ENCODE measurements at regions not wholly inside any gene's neighbourhood (a gene's known extent, or its start where the extent isn't known, plus 50 kb on each side); places are given as distances from the start of the nearest gene placed in this dataset.
"Not testable (repeated sequence)": the region's sequence is repeated elsewhere in the genome, so short reads cannot be mapped to it uniquely, and the experiment has no call there.

DNA sequence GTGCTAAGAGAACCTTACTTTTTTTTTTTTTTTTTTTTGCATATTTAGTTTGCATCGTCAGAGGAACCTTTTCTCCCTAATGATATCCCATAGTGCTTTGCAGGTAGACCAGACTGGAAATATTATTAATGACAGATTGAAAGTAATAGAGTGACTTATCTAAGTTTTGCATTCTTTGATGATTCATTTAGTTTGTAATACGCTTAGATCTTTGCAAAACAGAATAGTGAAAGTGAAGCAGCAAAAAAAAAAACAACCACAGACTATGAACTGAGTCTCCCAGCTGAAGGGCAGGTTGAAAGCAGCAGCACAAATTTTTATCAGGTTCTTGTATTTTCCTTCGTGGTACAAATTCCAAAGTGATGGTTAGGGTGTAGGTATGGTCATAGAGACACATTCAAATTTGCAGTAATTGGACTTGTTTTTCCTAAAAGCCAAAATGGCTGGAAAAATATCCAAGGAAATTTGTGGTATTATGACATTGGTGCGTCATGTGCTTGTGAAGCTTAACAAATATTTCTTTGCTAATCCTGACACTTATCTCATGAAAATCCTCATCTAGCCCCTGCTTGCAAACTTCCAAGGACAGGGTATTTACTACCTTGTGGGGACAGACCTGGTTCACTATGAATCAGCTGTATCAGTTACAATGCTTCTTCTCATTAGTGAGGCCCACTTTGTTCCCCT lies 81.8 kb upstream of the CREB5 start:
- DNase-seq, result peak; percentile 11

DNA sequence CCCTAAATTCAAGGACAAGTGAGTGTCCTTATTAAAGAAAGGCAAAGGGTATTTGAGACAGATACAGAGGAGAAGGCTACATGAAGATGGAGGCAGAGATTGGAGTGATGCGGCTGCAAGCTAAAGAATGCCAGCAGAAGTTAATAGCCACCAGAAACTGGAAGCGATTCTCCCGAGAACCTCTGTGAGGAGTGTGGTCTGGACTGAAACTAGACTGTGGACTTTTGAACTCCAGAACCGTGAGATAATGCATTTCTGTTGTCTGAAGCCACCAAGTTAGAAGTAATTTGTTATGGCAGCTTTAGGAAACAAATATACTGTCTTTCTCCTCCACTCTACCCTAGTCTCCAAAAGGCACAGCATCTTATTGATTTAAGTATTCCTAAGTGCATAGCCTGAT lies 80.3 kb upstream of the CREB5 start:
- no peak for DNase-seq

DNA sequence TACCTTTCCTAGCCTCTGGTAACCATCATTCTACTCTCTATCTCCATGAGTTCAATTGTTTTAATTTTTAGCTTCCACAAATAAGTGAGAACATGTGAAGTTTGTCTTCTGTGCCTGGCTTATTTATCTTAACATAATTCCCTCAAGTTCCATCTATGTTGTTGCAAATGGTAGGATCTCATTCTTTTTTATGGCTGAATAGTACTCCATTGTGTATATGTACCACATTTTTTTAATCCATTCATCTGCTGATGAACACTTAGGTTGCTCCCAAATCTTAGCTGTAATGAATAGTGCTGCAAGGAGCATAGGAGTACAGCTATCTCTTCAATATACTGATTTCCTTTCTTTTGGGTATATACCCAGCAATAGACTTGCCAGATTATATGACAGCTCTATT lies 78.8 kb upstream of the CREB5 start:
- not testable (repeated sequence) for DNase-seq

GRCh38 chr7:28336806-28337205 lies 75.5 kb upstream of the CREB5 start:
- no peak for DNase-seq

DNA sequence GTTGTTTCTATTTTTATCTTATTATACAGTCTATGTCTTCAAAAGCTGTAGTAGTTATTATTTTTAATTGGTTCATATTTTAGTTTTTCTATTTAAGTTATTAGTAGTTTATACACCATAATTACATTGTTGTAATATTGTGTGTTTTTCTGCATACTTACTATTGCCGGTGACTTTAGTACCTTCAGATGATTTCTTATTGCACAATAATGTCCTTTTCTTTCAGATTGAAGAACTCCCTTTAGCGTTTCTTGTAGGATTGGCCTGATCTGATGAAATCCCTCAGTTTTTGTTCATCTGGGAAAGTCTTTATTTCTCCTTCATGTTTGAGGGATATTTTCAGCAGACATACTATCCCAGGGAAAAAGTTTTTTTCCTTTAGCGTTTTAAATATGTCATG lies 74.3 kb upstream of the CREB5 start:
- DNase-seq, result no peak

DNA sequence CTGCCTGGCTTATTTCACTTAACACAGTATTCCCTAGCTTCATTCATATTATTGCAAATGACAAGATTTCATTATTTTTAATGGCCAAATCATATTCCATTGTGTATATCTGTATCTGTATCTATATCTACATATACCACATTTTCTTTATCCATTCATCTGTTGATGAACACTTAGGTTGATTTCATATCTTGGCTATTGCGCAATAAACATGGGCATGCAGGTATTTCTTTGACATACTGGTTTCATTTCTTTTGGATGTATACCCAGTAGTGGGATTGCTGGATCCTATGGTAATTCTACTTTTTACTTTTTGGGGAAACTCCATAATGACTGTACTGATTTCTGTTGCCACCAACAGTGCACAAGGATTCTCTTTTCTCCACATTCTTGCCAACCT lies 68.9 kb upstream of the CREB5 start:
- no peak for DNase-seq

DNA sequence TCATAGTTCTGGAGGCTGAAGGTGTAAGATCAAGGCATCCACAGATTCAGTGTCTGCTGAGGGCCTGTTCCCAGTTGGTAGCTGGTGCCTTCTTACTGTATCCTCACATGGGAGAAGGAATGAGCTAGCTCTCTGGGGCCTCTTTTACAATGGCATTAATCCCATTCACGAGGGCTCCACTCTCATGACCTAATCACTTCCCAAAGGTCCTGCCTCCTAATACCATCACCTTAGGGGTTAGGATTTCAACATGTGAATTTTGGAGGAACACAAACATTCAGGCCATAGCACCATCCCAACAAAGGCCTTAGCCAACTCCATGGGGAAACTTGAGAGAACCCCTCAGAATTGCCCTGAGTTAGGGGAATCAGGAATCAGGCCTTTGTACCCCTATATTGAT lies 66.1 kb upstream of the CREB5 start:
- DNase-seq, result no peak

DNA sequence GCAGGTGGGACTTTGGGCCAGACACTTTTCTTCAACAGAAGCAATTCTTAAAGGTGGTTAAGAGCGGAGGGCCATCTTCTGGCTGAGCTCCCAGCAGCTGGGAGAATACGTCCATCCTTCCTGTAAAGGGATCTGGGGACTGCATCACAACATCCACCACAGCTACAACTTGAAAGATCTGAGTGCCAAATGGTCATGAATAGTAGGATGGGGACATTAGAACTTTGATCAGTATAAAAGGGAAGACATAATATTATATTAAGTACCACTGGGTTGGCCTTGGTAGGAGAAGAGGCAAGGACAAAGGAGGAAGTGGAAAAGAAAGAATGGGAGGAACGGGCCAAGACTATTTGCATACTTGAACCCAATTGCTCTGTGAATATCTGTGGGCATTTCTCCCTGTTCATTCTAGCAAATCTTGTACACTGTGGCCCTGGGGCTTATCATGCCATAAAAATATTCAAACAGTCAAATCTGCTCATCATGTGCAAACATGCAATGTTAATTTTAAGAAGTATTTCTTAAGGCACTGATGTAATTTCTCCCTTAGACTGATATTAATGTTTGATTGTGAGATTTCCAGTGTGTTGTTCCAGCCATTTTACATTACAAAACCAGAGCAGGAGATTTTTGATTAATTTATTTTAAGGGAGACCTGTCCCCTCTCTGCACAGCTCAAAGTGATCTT lies 65.5 kb upstream of the CREB5 start:
- no peak for DNase-seq

DNA sequence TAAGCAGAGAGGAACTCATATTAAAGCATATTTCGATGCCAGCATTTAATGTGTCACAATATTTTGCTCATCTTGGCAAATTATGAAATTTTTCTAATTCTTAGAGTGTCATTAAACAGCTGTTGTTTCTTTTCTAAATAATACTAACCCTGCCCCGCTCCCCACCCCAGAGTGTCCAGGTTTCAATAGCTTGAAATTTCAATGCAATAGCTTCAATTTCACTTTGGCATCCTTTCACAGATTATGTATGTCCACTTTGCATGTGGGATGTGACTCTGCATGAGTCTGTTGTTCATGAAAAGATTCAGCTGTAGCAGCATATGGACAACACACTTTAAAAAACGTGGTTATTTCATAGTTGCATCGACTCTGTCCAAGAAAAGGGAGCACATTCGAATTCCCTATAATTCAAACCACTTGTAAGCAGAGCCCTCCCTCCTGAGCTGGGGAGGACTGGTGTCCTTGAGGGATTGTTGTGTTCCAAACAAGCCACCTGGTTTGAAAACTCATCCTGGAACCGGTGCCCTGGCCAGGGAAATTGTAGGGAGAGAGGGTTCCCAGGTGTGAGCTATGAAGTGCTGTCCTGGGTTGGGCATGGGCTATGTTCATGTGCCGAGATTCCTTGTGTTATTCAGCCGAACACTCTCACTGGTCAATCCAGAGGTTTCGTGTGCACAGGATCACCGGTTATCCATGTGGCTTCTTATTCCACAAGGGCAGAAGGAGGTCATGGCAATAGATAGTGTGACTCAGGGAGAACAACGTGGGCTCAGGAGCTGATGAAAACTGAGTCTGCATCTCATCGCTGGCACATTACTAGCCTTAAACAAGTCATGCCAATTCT lies 64.6 kb upstream of the CREB5 start:
- DNase-seq, result no peak

DNA sequence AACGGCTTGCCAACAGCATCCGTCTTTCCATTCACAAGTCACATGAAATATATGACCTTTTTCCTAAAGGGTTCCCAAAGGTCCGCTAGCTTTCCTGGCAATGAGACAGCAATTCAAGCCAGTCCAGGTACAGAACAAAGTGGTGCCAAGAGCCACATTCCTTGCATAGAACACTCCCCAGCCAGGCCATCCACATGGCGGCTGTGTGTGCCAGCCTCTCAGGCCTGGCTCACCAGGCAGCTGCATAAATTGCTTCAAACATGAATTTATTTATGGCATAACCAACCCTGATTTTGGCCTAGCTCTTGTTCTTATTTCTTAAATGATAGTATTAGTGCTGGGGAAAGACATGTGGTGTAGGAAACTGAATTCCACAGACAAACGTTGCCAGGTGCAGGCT lies 63.7 kb upstream of the CREB5 start:
- DNase-seq, result no peak

DNA sequence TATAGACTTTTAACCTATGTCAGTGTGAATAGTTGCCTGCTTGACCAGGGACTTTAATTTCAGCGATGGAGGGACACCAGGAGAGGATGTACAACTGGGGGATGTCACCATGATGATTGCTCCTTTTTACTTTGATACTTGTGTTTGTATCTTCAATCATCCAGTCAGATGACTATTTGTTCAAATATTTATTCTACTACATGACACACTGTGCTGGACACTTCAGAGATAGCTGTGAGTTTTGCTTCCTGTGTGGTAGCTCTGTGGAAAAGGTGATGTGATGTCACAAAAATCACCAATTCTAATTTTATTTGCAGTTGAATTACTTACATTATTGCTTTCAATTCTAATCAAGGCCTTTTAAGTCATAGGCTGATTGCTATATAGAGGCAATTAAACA lies 62.7 kb upstream of the CREB5 start:
- no peak for DNase-seq

DNA sequence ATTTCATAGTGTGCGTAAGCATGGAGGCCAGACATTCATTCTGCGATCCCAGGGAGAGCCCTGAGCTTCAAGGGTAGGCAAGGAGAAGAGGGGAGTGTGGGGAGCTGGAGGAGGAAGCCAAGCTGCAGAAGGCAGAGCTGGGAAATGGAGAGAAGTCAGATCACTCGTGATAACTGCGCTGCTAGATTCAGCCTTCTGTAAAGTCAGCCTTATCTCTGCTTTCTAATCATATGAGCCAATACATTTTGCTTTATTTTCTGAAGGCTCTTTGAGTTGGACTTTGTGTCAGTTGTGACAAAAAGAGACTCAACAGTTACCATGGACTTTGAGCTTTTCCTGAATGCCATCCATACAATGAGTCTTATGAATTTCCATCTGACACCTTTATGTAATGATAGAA lies 61.7 kb upstream of the CREB5 start:
- DNase-seq, result no peak

- DNase-seq, result no peak
Observed at GRCh38 chr7:28351450-28351849, 60.9 kb upstream of the CREB5 start.

DNA sequence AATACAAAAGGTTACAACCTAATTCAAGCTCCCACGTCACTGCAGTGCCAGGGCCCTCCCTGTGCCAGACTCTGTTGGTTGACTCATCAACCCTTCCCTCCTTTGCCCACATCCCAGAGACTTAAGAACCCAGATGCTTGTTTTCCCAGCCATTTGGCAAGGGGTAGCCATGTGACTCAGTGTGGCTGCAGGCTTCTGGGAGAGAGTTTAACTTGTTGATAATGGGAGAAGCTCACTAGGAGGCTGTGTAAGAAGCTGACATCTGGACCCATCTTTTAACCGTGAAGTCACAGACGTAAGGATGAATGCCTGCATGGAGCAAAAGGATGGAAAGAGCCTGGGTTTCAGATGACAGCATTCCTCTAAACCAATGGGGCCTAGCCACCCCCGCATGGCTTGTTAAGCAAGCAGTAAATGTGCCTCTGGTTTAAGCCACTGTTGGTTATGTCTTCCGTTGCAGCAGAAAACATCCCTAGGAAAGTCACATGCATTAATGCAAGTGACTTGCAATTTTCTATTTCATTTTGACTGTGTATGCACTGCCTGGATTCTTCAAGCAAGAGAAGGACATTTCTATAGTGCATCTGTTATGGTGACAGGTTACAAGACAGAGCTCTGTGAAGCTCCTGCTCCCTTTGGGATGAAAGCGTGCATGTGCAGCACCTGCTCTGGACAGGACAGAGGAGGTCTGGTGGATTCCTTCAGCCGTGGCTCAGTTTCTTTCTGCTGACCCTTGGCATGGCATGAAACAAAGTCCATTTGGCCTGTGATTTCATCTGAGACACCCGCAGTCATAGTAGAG lies 57.5 kb upstream of the CREB5 start:
- DNase-seq, result no peak

GRCh38 chr7:28355635-28356319 lies 56.5 kb upstream of the CREB5 start:
- no peak for DNase-seq

DNA sequence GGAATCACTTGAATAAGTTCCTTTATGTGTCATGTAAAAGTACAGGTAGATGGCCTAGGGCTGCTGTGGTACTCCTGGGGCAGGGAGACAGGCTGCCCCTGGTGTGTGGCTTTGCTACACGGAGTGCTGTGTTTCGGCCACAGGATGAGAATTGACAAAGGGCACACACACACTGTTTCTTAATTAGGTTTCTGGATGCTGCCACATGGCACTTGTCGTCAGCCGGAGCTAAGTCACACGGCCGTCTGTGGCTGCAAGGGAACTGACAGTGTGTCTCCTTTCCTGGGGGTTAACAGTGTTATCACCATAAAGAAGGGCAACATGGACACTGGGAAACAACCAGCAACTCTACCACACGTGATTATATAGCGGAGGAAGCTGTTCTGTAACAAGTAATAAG lies 55.7 kb upstream of the CREB5 start:
- no peak for DNase-seq

DNA sequence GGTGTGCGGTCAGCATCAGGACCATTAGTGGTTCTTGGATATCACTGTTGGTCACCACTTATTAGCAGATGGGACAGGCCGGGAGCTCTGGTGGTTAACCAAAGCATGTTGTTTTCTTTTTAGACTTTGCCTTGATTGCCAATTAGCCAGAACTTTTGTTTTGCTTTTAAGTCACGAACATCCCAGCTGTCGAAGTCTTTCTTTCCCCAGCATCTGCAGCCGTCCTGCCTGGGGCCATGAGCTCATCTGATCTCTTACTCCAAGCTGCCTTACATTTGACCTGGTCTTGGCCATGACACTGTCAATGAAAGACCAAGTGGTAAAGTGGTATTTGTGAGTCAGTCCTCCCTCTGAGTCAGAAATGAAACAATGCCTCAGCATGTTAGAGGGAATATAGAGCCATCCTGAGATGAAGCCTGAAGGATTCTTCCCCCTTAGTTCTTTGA lies 53.9 kb upstream of the CREB5 start:
- DNase-seq, result no peak

- DNase-seq, result no peak
Observed at GRCh38 chr7:28360739-28361138, 51.6 kb upstream of the CREB5 start.

- no peak for DNase-seq
Observed at GRCh38 chr7:28361551-28361950, 50.8 kb upstream of the CREB5 start.

DNA sequence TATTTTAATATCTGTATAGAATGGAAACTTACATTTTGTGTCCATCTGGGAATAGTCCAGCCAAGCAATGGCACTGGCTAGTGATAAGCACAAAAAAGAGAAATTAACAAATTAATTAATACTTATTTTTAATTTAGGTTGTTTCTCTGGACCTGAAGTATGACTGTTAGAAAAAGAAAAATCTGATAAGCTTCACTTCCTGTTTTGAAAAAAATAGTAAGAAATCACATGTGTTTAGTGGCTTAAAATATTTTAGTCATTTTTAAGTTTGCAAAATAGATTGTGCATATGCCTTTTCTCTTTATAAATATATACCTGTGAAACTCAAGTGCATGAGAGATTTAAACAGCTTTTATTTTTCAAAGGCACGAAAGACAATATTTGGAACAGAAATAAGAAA lies 50.1 kb upstream of the CREB5 start:
- DNase-seq, result no peak

Measured in CD4-positive, alpha-beta T cell treated with Interleukin-4 for 4 hours (primary cell).